B cell (primary cell): ENCODE measurements at regions not wholly inside any gene's neighbourhood (a gene's known extent, or its start where the extent isn't known, plus 50 kb on each side); places are given as distances from the start of the nearest gene placed in this dataset.

Experiments used
- ATAC-seq: fragments of 200-7000 bp; cut with Tn5 transposase; one replicate; pipeline ENCODE4 v1.10.0; 2021; ENCODE audit warnings: low read depth, mild to moderate bottlenecking, moderate number of reproducible peaks, moderate library complexity
- CTCF ChIA-PET: fragments of 350-600 bp; sonication (Branson Sonifier 250); formaldehyde crosslinking; loops from one replicate; lab custom pipeline; 2021; ENCODE audit warnings: antibody characterized with exemption, inconsistent platforms; lab: Charles Lee
- POLR2A ChIA-PET: fragments of 350-600 bp; sonication (Branson Sonifier 250); formaldehyde crosslinking; loops from one replicate; lab custom pipeline; 2021; ENCODE audit warnings: antibody characterized with exemption; lab: Charles Lee
- DNase-seq: peaks from one replicate; pipeline ENCODE4 v3.0.0; 2013
- H2AFZ ChIP-seq: 2 replicates; pipeline ENCODE4 v1.6.1; 2012; ENCODE audit warnings: mild to moderate bottlenecking, low read depth, low read length; ENCODE audit not compliant: insufficient read depth, poor library complexity, severe bottlenecking
- H3K27ac ChIP-seq, 2 donors: 1 replicate in 1 of 2; 2 replicates in 1 of 2; pipeline ENCODE4 v1.5.1; 2012 to 2013; ENCODE audit warnings: low read length in 2 of 2, mild to moderate bottlenecking in 2 of 2, moderate library complexity in 1 of 2
- H3K27me3 ChIP-seq, 4 experiments: fragments of 200-600 bp in 1 of 4; sonication (generic) in 1 of 4; replicated peaks in 1 of 4; 1 replicate in 2 of 4; 2 replicates in 2 of 4; pipeline versions ENCODE4 v1.6.1 to v1.7.0; 2013 to 2016; ENCODE audit warnings: low read length in 3 of 4, mild to moderate bottlenecking in 2 of 4, mixed read lengths in 1 of 4, moderate library complexity in 1 of 4; ENCODE audit not compliant: insufficient read depth in 4 of 4, control insufficient read depth in 3 of 4; ENCODE audit errors: control extremely low read depth in 1 of 4
- H3K36me3 ChIP-seq, 2 experiments: replicated peaks in 1 of 2; 1 replicate in 1 of 2; 2 replicates in 1 of 2; pipeline versions ENCODE4 v1.6.1 to v1.7.1; 2013; ENCODE audit warnings: low read length in 1 of 2; ENCODE audit not compliant: insufficient read depth in 2 of 2, control insufficient read depth in 1 of 2; ENCODE audit errors: control extremely low read depth in 1 of 2, extremely low read depth in 1 of 2
- H3K4me1 ChIP-seq, 2 donors: fragments of 200-600 bp in 1 of 2; sonication (generic) in 1 of 2; 1 replicate in 1 of 2; 2 replicates in 1 of 2; pipeline versions ENCODE4 v1.5.1 to v1.6.1; 2013 to 2017; ENCODE audit warnings: low read length in 2 of 2; ENCODE audit not compliant: control insufficient read depth in 2 of 2, insufficient read depth in 2 of 2
- H3K4me2 ChIP-seq: replicated peaks from 2 replicates; pipeline ENCODE3; 2012; ENCODE audit warnings: mild to moderate bottlenecking, low read depth, low read length; ENCODE audit not compliant: poor library complexity, severe bottlenecking
- H3K4me3 ChIP-seq, 5 experiments: fragments of 200-600 bp in 1 of 5; sonication (generic) in 1 of 5; 1 replicate in 3 of 5; 2 replicates in 2 of 5; pipeline versions ENCODE4 v1.5.1 to v1.7.0; 2011 to 2016; ENCODE audit warnings: low read length in 4 of 5, mild to moderate bottlenecking in 4 of 5, low read depth in 2 of 5, control low read depth in 1 of 5, moderate library complexity in 1 of 5; ENCODE audit not compliant: insufficient read depth in 1 of 5; ENCODE audit errors: control extremely low read depth in 1 of 5, extremely low read depth in 1 of 5
- H3K79me2 ChIP-seq: fragments of 200-600 bp; sonication (generic); one replicate; pipeline ENCODE4 v1.6.0; 2016; ENCODE audit warnings: low read length; ENCODE audit not compliant: control insufficient read depth, insufficient read depth
- H3K9ac ChIP-seq: fragments of 200-600 bp; sonication (generic); 2 replicates; pipeline ENCODE4 v1.6.1; 2017; ENCODE audit warnings: mild to moderate bottlenecking, low read length, moderate library complexity
- H3K9me3 ChIP-seq, 3 donors: one replicate each; pipeline versions ENCODE4 v1.6.1 to v1.7.1; 2013; ENCODE audit warnings: low read length in 2 of 3; ENCODE audit not compliant: control insufficient read depth in 2 of 3, insufficient read depth in 1 of 3; ENCODE audit errors: control extremely low read depth in 1 of 3
- H4K20me1 ChIP-seq: 2 replicates; pipeline ENCODE4 v1.6.0; 2012; ENCODE audit warnings: mild to moderate bottlenecking, low read length; ENCODE audit not compliant: insufficient read depth, control insufficient read depth, poor library complexity, severe bottlenecking
- H3K27ac Mint-ChIP-seq: one replicate; pipeline ENCODE4 v1.8.0; 2021; ENCODE audit warnings: mixed read lengths
- H3K27me3 Mint-ChIP-seq: one replicate; pipeline ENCODE4 v1.8.0; 2021; ENCODE audit warnings: mixed read lengths
- H3K4me1 Mint-ChIP-seq: one replicate; pipeline ENCODE4 v1.8.0; 2021; ENCODE audit warnings: mixed read lengths
- H3K4me3 Mint-ChIP-seq: one replicate; pipeline ENCODE4 v1.8.0; 2021; ENCODE audit warnings: mixed read lengths
- H3K9me3 Mint-ChIP-seq: one replicate; pipeline ENCODE4 v1.8.0; 2022; ENCODE audit warnings: mixed read lengths; ENCODE audit not compliant: insufficient read depth
- CTCF ChIP-seq: fragments of 200-600 bp; IDR thresholded peaks from one replicate; pipeline ENCODE4 v1.8.0; 2022; ENCODE audit warnings: antibody characterized with exemption, mild to moderate bottlenecking
- EZH2 ChIP-seq: IDR thresholded peaks from 2 replicates; pipeline ENCODE4 v1.6.1; 2012; ENCODE audit warnings: borderline replicate concordance, low read depth, mild to moderate bottlenecking, moderate library complexity, low read length; ENCODE audit not compliant: insufficient read depth, poor library complexity, severe bottlenecking
- WGBS: methylation state at CpG from one replicate; pipeline ENCODE4 v1.1.5; 2013; ENCODE audit warnings: missing lambda C conversion rate; ENCODE audit not compliant: insufficient coverage; 5-methylcytosine and 5-hydroxymethylcytosine counted together
- intact Hi-C: fragments of 100-400 bp; cut with micrococcal nuclease; formaldehyde crosslinking; loops from one replicate; pipeline ENCODE4 v1.10.0; 2022

- Mint-ChIP-seq H3K27me3 (peaks cover 4% of the 10 kb centered on the region), H3K27ac (no peak overlapping the region), H3K9me3 (no peaks in the 10 kb centered on the region), H3K4me1 (no peaks in the 10 kb centered on the region), H3K4me3 (no peak overlapping the region)
- no peak overlapping the region for H3K27ac ChIP-seq
- ChIA-PET POLR2A (no interaction called here), CTCF (no interaction called here)
- H3K9me3 ChIP-seq, result no peaks in the 10 kb centered on the region
- TF ChIP-seq CTCF, result no peak
- no peak for TF ChIP-seq EZH2
- peaks cover 0 to 2% (median 0%) of the 10 kb centered on the region in 4 experiments for H3K27me3 ChIP-seq
- H4K20me1 ChIP-seq, result no peaks in the 10 kb centered on the region
- no peaks in the 10 kb centered on the region for H3K4me1 ChIP-seq
- no peak overlapping the region for H3K9ac ChIP-seq
- intact Hi-C loops, result no loop called here
- no peak overlapping the region for H3K4me3 ChIP-seq
- 80% methylated on average over 2 of the region's 3 CpGs for WGBS
- no peaks in the 10 kb centered on the region for H3K36me3 ChIP-seq
- ATAC-seq, result no peak
- H2AFZ ChIP-seq, result no peak overlapping the region
- no peak for DNase-seq
- no peak overlapping the region for H3K4me2 ChIP-seq
- no peaks in the 10 kb centered on the region for H3K79me2 ChIP-seq
Observed at GRCh38 chr14:25120261-25120660, 70.3 kb upstream of the STXBP6 start.

GRCh38 chr14:25118671-25119070 lies 68.7 kb upstream of the STXBP6 start:
- Mint-ChIP-seq H3K4me1 (no peaks in the 10 kb centered on the region), H3K27me3 (peaks cover 7% of the 10 kb centered on the region), H3K4me3 (no peak overlapping the region), H3K9me3 (no peaks in the 10 kb centered on the region), H3K27ac (no peak overlapping the region)
- no peak overlapping the region for H2AFZ ChIP-seq
- no peaks in the 10 kb centered on the region for H4K20me1 ChIP-seq
- no peak for TF ChIP-seq CTCF
- no peak for TF ChIP-seq EZH2
- ATAC-seq (no peak), DNase-seq (no peak)
- ChIA-PET CTCF (interaction anchor here (2.0 kb wide), 1 partner anchor 13 kb away, joined by 10 read pairs; no protein-coding TSS in a partner anchor), POLR2A (no interaction called here)
- H3K4me3 ChIP-seq, result no peak overlapping the region
- no peak overlapping the region for H3K9ac ChIP-seq
- no peaks in the 10 kb centered on the region for H3K79me2 ChIP-seq
- no peaks in the 10 kb centered on the region for H3K4me1 ChIP-seq
- 100% methylated on average over 1 of the region's 2 CpGs for WGBS
- no peaks in the 10 kb centered on the region for H3K36me3 ChIP-seq
- no peak overlapping the region for H3K27ac ChIP-seq
- no peaks in the 10 kb centered on the region for H3K9me3 ChIP-seq
- H3K27me3 ChIP-seq, result peaks cover 0 to 2% (median 0%) of the 10 kb centered on the region in 4 experiments
- H3K4me2 ChIP-seq, result no peak overlapping the region
- intact Hi-C loops, result no loop called here
